MM.1S (cell line): ENCODE measurements at regions not wholly inside any gene's neighbourhood (a gene's known extent, or its start where the extent isn't known, plus 50 kb on each side); places are given as distances from the start of the nearest gene placed in this dataset.

Experiments
- CTCF ChIP-seq: fragments of 300-600 bp; sonication (generic); IDR thresholded peaks from 2 replicates; pipeline ENCODE4 v1.5.1; 2016; ENCODE audit warnings: antibody characterized with exemption, low read length, mixed read lengths
- EZH2 ChIP-seq: fragments of 300-600 bp; sonication (generic); optimal IDR thresholded peaks from 2 replicates; pipeline ENCODE3; 2017; ENCODE audit warnings: low read depth, mild to moderate bottlenecking, antibody characterized with exemption, low read length, mixed read lengths
- EZH2phosphoT487 ChIP-seq: fragments of 300-600 bp; sonication (generic); IDR thresholded peaks from 2 replicates; pipeline ENCODE4 v1.6.1; 2018; ENCODE audit warnings: antibody characterized with exemption, low read length

DNA sequence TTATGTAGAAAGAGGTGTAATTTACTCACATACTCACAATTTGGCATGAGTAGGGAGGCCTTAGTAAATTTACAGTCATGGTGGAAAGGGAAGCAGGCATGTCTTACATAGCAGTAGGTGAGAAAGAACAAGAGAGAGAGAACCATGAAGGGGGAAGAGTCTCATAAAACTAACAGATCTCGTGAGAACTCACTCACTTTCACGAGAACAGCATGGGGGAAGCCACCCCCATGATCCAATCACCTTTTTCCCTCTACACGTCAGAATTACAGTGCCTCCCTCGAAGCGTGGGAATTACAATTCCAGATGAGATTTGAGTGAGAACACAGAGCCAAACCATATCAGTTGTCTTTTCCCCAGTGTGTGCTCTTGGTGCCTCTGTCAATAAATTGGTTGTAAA lies 855.3 kb downstream of the TBL1XR1 start:
- TF ChIP-seq CTCF = no peak
- no peak for TF ChIP-seq EZH2
- no peak for TF ChIP-seq EZH2phosphoT487
